A673 (cell line): ENCODE measurements at regions not wholly inside any gene's neighbourhood (a gene's known extent, or its start where the extent isn't known, plus 50 kb on each side); places are given as distances from the start of the nearest gene placed in this dataset.

ENCODE experiments used
- BruUV-seq: library from RNA; stranded (reverse); fragments of 400-500 nt; replicated peaks from 2 replicates; lab custom pipeline; 2021; lab: Mats Ljungman, UMichigan
- CTCF ChIA-PET: fragments of 300-600 bp; sonication (Branson Sonifier 250); formaldehyde crosslinking; loops from one replicate; lab custom pipeline; 2022; ENCODE audit warnings: antibody characterized with exemption; lab: Charles Lee
- POLR2A ChIA-PET: fragments of 300-600 bp; sonication (Branson Sonifier 250); formaldehyde crosslinking; loops from one replicate; lab custom pipeline; 2022; ENCODE audit warnings: antibody characterized with exemption; ENCODE audit not compliant: low non-redundant PET; lab: Charles Lee
- DNase-seq: peaks from one replicate; pipeline ENCODE4 v3.0.0-alpha.2; 2015; ENCODE audit warnings: low spot score
- H3K27ac ChIP-seq: fragments of 200-600 bp; sonication (generic); 2 replicates; pipeline ENCODE4 v1.5.1; 2016; ENCODE audit warnings: mixed run types, low read depth, mild to moderate bottlenecking, mixed read lengths, antibody characterized with exemption, low read length; ENCODE audit not compliant: poor library complexity, severe bottlenecking
- H3K27me3 ChIP-seq: fragments of 200-600 bp; sonication (generic); replicated peaks from 2 replicates; pipeline ENCODE4 v1.6.1; 2017; ENCODE audit warnings: mixed run types, low read depth, mild to moderate bottlenecking, mixed read lengths, antibody characterized with exemption, low read length; ENCODE audit not compliant: insufficient read depth, poor library complexity
- H3K36me3 ChIP-seq: fragments of 200-600 bp; sonication (generic); 2 replicates; pipeline ENCODE4 v1.6.1; 2016; ENCODE audit warnings: mixed run types, mild to moderate bottlenecking, mixed read lengths, antibody characterized with exemption, low read length; ENCODE audit not compliant: insufficient read depth, poor library complexity, severe bottlenecking
- H3K4me1 ChIP-seq: fragments of 200-600 bp; sonication (generic); 2 replicates; pipeline ENCODE4 v1.6.1; 2017; ENCODE audit warnings: mixed run types, mild to moderate bottlenecking, mixed read lengths, antibody characterized with exemption, low read length; ENCODE audit not compliant: insufficient read depth, poor library complexity, severe bottlenecking
- H3K4me3 ChIP-seq: fragments of 200-600 bp; sonication (generic); 2 replicates; pipeline ENCODE4 v1.5.1; 2016; ENCODE audit warnings: low read depth, mixed run types, mild to moderate bottlenecking, mixed read lengths, low read length; ENCODE audit not compliant: poor library complexity, severe bottlenecking
- H3K9me3 ChIP-seq: fragments of 200-600 bp; sonication (generic); 2 replicates; pipeline ENCODE4 v1.6.1; 2016; ENCODE audit warnings: mixed run types, low read depth, mild to moderate bottlenecking, mixed read lengths, antibody characterized with exemption, low read length; ENCODE audit not compliant: poor library complexity, severe bottlenecking
- EZH2 ChIP-seq: fragments of 200-600 bp; sonication (generic); IDR thresholded peaks from 2 replicates; pipeline ENCODE4 v1.6.1; 2017; ENCODE audit warnings: borderline replicate concordance, low read depth, mild to moderate bottlenecking, mixed read lengths, antibody characterized with exemption, low read length; ENCODE audit not compliant: poor library complexity, severe bottlenecking
- intact Hi-C: fragments of 100-400 bp; cut with micrococcal nuclease; formaldehyde crosslinking; loops from one replicate; pipeline ENCODE4 v1.10.0; 2022; ENCODE audit not compliant: unreplicated experiment
- TF ChIP-seq, protein P1 (sequence below): fragments of 300-800, 200-600 bp; sonication (generic); conservative IDR thresholded peaks from 2 replicates; pipeline ENCODE4 v1.5.1; 2017; ENCODE audit warnings: low read depth, mild to moderate bottlenecking, antibody characterized with exemption, low read length, moderate library complexity, mixed read lengths

DNA sequence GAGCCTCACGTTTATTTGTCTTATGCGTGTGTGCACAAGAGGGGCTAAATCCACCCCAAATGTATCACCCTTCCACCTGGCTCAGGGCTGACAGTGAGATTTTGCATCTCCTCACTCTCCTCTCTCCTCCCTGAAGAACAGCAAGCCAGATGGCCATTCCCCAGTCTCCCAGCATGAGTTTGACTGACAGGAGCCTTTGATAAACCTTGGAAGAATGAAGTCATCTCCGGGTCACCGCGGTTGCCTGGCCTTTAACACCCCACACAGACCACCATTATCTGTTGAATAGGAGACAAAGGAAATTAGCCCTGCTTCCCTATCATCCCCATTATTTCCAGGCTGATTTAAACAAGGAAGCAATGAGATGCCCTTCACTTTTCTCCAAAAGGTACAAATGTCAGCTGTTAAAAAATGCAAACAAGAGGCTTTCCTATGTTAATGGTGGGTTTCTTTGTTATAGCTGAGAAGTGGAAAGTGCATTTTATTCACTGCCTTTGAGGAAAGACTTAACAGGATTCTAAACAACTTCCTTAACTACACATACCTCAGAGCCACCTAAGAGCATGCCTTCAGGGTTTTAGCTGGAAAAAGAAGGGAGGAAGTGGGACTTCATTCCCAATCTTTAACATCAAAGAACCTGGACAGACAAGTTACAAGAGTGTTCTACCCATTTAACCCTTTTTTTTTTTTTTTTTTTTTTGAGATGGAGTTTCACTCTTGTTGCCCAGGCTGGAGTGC lies 524.8 kb upstream of the ID4 start:
- TF ChIP-seq, protein P1, sequence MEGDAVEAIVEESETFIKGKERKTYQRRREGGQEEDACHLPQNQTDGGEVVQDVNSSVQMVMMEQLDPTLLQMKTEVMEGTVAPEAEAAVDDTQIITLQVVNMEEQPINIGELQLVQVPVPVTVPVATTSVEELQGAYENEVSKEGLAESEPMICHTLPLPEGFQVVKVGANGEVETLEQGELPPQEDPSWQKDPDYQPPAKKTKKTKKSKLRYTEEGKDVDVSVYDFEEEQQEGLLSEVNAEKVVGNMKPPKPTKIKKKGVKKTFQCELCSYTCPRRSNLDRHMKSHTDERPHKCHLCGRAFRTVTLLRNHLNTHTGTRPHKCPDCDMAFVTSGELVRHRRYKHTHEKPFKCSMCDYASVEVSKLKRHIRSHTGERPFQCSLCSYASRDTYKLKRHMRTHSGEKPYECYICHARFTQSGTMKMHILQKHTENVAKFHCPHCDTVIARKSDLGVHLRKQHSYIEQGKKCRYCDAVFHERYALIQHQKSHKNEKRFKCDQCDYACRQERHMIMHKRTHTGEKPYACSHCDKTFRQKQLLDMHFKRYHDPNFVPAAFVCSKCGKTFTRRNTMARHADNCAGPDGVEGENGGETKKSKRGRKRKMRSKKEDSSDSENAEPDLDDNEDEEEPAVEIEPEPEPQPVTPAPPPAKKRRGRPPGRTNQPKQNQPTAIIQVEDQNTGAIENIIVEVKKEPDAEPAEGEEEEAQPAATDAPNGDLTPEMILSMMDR, result no peak
- TF ChIP-seq EZH2, result no peak
- BruUV-seq, result no TSS peak
- Histone ChIP-seq H3K4me3 (no peak overlapping the region), H3K36me3 (no peaks in the 10 kb centered on the region), H3K27ac (no peak overlapping the region), H3K9me3 (no peaks in the 10 kb centered on the region), H3K27me3 (no peaks in the 10 kb centered on the region), H3K4me1 (no peaks in the 10 kb centered on the region)
- no peak for DNase-seq
- ChIA-PET CTCF (no interaction called here), POLR2A (no interaction called here)
- intact Hi-C loops, result no loop called here

DNA sequence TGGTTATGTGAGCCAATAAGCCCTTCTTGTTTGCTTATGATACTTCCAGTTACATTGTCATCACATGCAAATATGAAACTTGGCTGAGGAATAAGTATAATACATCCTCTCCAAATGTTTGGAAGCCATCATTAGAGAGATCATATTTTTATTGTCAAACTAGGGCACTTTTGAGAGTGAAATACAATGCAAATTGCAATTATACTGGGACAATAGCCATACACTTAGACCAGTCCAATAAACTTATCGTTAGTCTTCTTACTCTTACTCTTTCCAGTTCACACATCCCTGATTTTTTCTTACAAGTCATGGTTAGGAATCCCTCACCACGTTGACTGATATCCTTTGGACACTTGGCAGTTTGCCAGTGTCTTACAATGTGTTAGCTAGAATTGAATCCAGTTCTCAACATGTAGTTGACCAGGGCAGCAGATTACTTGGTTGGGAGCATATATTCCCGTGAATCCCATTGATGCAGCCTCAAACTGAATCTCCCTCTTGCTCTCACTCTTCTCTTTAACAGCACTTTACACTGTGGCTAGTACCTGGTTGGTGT lies 519.7 kb upstream of the ID4 start:
- H3K4me1 ChIP-seq, result peaks cover under 1% of the 10 kb centered on the region
- TF ChIP-seq EZH2, result no peak
- TF ChIP-seq, protein P1, result no peak
- no peak overlapping the region for H3K4me3 ChIP-seq
- ChIA-PET POLR2A (no interaction called here), CTCF (no interaction called here)
- no peaks in the 10 kb centered on the region for H3K27me3 ChIP-seq
- H3K27ac ChIP-seq, result no peak overlapping the region
- no peaks in the 10 kb centered on the region for H3K36me3 ChIP-seq
- H3K9me3 ChIP-seq, result no peaks in the 10 kb centered on the region
- DNase-seq, result no peak
- BruUV-seq, result no TSS peak
- intact Hi-C loops, result no loop called here

DNA sequence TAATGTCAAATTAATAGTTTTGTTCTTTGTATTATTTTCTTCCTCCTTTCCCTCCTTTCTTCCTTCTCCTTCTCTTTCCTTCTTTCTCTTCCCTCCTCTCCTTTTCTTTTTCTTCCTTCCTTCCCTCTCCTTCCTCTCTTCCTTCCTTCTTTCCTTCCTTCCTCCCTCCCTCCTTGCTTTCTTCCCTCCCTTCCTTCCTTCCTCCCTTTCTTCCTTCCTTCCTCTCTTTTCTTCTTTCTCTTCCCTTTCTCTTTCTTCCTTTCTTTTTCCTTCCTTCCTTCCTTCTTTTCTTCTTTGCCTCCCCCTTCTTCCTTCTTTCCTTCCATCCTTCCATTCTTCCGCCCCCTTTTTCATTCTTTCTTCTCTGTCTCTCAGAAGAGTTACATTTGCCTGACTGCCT lies 518.2 kb upstream of the ID4 start:
- BruUV-seq, result no TSS peak
- CTCF ChIA-PET, result no interaction called here

More for the DNA sequence above, 518.2 kb upstream of the ID4 start:
- peaks cover 6% of the 10 kb centered on the region for H3K4me1 ChIP-seq
- DNase-seq, result no peak
- no peak for TF ChIP-seq EZH2
- TF ChIP-seq, protein P1, result no peak
- H3K4me3 ChIP-seq, result no peak overlapping the region
- H3K9me3 ChIP-seq, result no peaks in the 10 kb centered on the region
- H3K36me3 ChIP-seq, result no peaks in the 10 kb centered on the region
- no peaks in the 10 kb centered on the region for H3K27me3 ChIP-seq
- POLR2A ChIA-PET, result no interaction called here
- intact Hi-C loops, result no loop called here
- H3K27ac ChIP-seq, result no peak overlapping the region
